ENCODE measurements at regions not wholly inside any gene's neighbourhood (a gene's known extent, or its start where the extent isn't known, plus 50 kb on each side); places are given as distances from the start of the nearest gene placed in this dataset.
A peak's percentile ranks its signal among the peaks of the same experiment; 100 is the strongest.
"Not testable (repeated sequence)": the region's sequence is repeated elsewhere in the genome, so short reads cannot be mapped to it uniquely, and the experiment has no call there.

DNA sequence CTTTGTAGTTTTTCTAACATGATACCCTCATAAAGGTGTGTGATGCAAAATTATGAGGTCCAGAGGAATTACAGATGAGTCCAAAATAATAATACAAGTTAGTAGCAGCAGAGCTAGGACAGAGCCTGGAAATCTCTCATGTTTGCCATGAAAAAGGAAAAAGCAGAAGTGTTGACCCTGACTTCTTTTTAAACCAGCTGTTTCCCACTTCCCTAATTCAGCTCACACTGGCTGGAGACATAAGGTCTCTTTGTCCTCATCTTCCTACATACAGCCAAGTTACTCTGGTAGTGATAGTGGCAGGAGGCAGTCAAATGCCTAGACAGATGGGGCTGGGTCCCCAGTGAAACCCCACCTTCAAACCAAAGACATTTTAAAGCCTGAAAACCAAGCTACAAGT, 269.2 kb downstream of the C7orf25 start:
- peaks cover 6% of the 10 kb centered on the region for H3K27me3 ChIP-seq (ENCODE audit: insufficient read depth, low read length)
- H3K27ac ChIP-seq (ENCODE audit: low read depth, low read length): no peak overlapping the region
- no peaks in the 10 kb centered on the region for H3K9me3 ChIP-seq (ENCODE audit: low read depth, low read length)
- H4K20me1 ChIP-seq (ENCODE audit: insufficient read depth, low read length): no peaks in the 10 kb centered on the region
- no peaks in the 10 kb centered on the region for H3K4me1 ChIP-seq (ENCODE audit: insufficient read depth, low read length)
- H2AFZ ChIP-seq (ENCODE audit: low read length): no peak overlapping the region
- no peaks in the 10 kb centered on the region for H3K36me3 ChIP-seq (ENCODE audit: insufficient read depth, low read length)
- H3K79me2 ChIP-seq (ENCODE audit: insufficient read depth, low read length): no peaks in the 10 kb centered on the region
- TF ChIP-seq, protein P1, sequence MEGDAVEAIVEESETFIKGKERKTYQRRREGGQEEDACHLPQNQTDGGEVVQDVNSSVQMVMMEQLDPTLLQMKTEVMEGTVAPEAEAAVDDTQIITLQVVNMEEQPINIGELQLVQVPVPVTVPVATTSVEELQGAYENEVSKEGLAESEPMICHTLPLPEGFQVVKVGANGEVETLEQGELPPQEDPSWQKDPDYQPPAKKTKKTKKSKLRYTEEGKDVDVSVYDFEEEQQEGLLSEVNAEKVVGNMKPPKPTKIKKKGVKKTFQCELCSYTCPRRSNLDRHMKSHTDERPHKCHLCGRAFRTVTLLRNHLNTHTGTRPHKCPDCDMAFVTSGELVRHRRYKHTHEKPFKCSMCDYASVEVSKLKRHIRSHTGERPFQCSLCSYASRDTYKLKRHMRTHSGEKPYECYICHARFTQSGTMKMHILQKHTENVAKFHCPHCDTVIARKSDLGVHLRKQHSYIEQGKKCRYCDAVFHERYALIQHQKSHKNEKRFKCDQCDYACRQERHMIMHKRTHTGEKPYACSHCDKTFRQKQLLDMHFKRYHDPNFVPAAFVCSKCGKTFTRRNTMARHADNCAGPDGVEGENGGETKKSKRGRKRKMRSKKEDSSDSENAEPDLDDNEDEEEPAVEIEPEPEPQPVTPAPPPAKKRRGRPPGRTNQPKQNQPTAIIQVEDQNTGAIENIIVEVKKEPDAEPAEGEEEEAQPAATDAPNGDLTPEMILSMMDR (IDR thresholded peaks at IDR 0.05; ENCODE audit: extremely low read depth, low read depth, low read length): no peak
- H3K4me3 ChIP-seq (ENCODE audit: insufficient read depth, low read length): no peak overlapping the region
- DNase-seq (ENCODE audit: insufficient read length, low spot score, missing footprints): peak; percentile 3
- H3K4me2 ChIP-seq (ENCODE audit: insufficient read depth, low read length): no peak overlapping the region

- no peaks in the 10 kb centered on the region for H3K36me3 ChIP-seq (ENCODE audit: insufficient read depth, low read length)
- DNase-seq (ENCODE audit: insufficient read length, low spot score, missing footprints): no peak
- no peak overlapping the region for H3K4me3 ChIP-seq (ENCODE audit: insufficient read depth, low read length)
- no peak overlapping the region for H3K27ac ChIP-seq (ENCODE audit: low read depth, low read length)
- TF ChIP-seq, protein P1 (IDR thresholded peaks at IDR 0.05; ENCODE audit: extremely low read depth, low read depth, low read length): peak; percentile 31
- H4K20me1 ChIP-seq (ENCODE audit: insufficient read depth, low read length): no peaks in the 10 kb centered on the region
- no peaks in the 10 kb centered on the region for H3K79me2 ChIP-seq (ENCODE audit: insufficient read depth, low read length)
- no peak overlapping the region for H3K4me2 ChIP-seq (ENCODE audit: insufficient read depth, low read length)
- peaks cover 16% of the 10 kb centered on the region for H3K27me3 ChIP-seq (ENCODE audit: insufficient read depth, low read length)
- no peaks in the 10 kb centered on the region for H3K4me1 ChIP-seq (ENCODE audit: insufficient read depth, low read length)
- no peak overlapping the region for H2AFZ ChIP-seq (ENCODE audit: low read length)
- no peaks in the 10 kb centered on the region for H3K9me3 ChIP-seq (ENCODE audit: low read depth, low read length)
Observed at GRCh38 chr7:42639930-42640329, 271.9 kb downstream of the C7orf25 start.

GRCh38 chr7:42636380-42636779, 275.5 kb downstream of the C7orf25 start:
- not testable (repeated sequence) for DNase-seq (ENCODE audit: insufficient read length, low spot score, missing footprints); H3K9me3 ChIP-seq (ENCODE audit: low read depth, low read length); H3K36me3 ChIP-seq (ENCODE audit: insufficient read depth, low read length); H3K79me2 ChIP-seq (ENCODE audit: insufficient read depth, low read length); H3K27ac ChIP-seq (ENCODE audit: low read depth, low read length); H3K4me2 ChIP-seq (ENCODE audit: insufficient read depth, low read length); H3K4me1 ChIP-seq (ENCODE audit: insufficient read depth, low read length); H3K4me3 ChIP-seq (ENCODE audit: insufficient read depth, low read length); H2AFZ ChIP-seq (ENCODE audit: low read length); H4K20me1 ChIP-seq (ENCODE audit: insufficient read depth, low read length)
- peaks cover 29% of the 10 kb centered on the region for H3K27me3 ChIP-seq (ENCODE audit: insufficient read depth, low read length)

- no peak overlapping the region for H3K4me3 ChIP-seq (ENCODE audit: insufficient read depth, low read length)
- no peak overlapping the region for H3K4me2 ChIP-seq (ENCODE audit: insufficient read depth, low read length)
- H4K20me1 ChIP-seq (ENCODE audit: insufficient read depth, low read length): no peaks in the 10 kb centered on the region
- no peak for DNase-seq (ENCODE audit: insufficient read length, low spot score, missing footprints)
- no peaks in the 10 kb centered on the region for H3K4me1 ChIP-seq (ENCODE audit: insufficient read depth, low read length)
- H3K79me2 ChIP-seq (ENCODE audit: insufficient read depth, low read length): no peaks in the 10 kb centered on the region
- TF ChIP-seq, protein P1 (IDR thresholded peaks at IDR 0.05; ENCODE audit: extremely low read depth, low read depth, low read length): no peak
- no peak overlapping the region for H3K27ac ChIP-seq (ENCODE audit: low read depth, low read length)
- no peaks in the 10 kb centered on the region for H3K9me3 ChIP-seq (ENCODE audit: low read depth, low read length)
- H2AFZ ChIP-seq (ENCODE audit: low read length): no peak overlapping the region
- H3K36me3 ChIP-seq (ENCODE audit: insufficient read depth, low read length): no peaks in the 10 kb centered on the region
- H3K27me3 ChIP-seq (ENCODE audit: insufficient read depth, low read length): peaks cover 6% of the 10 kb centered on the region
Observed at GRCh38 chr7:42628054-42628453, 283.8 kb downstream of the C7orf25 start.
